IMR-90 (cell line): ENCODE measurements at regions not wholly inside any gene's neighbourhood (a gene's known extent, or its start where the extent isn't known, plus 50 kb on each side); places are given as distances from the start of the nearest gene placed in this dataset.

Source experiments
- ATAC-seq: fragments of 200-7000 bp; cut with Tn5 transposase; 2 replicates; pipeline ENCODE4 v1.9.1; 2020; ENCODE audit warnings: low read depth, mild to moderate bottlenecking, moderate library complexity
- BruUV-seq: library from RNA; stranded (reverse); fragments of 400-500 nt; replicated peaks from 2 replicates; lab custom pipeline; 2021; lab: Mats Ljungman, UMichigan
- CTCF ChIA-PET: fragments of 300-600 bp; formaldehyde crosslinking; extraction: SDS; loops from one replicate; lab custom pipeline; 2021; ENCODE audit warnings: antibody characterized with exemption; lab: Yijun Ruan, JAX
- POLR2A ChIA-PET: fragments of 300-600 bp; sonication (Branson Sonifier 250); formaldehyde crosslinking; loops from one replicate; lab custom pipeline; 2022; ENCODE audit warnings: antibody characterized with exemption; ENCODE audit not compliant: unreplicated experiment; lab: Charles Lee
- DNase-seq: peaks from one replicate; pipeline ENCODE4 v3.0.0; 2013
- H2AFZ ChIP-seq: replicated peaks from 2 replicates; pipeline ENCODE3; 2013; ENCODE audit warnings: low read length, mild to moderate bottlenecking; ENCODE audit not compliant: poor library complexity
- H2AK5ac ChIP-seq: 2 replicates; pipeline ENCODE4 v1.6.1; 2013; ENCODE audit warnings: low read depth, low read length, inconsistent platforms
- H2AK9ac ChIP-seq: replicated peaks from 2 replicates; pipeline ENCODE3; 2013; ENCODE audit warnings: mild to moderate bottlenecking, low read depth, low read length, moderate library complexity; ENCODE audit not compliant: poor library complexity
- H2BK120ac ChIP-seq: 2 replicates; pipeline ENCODE4 v1.6.1; 2013; ENCODE audit warnings: low read depth, low read length, inconsistent platforms
- H2BK15ac ChIP-seq: 3 replicates; pipeline ENCODE4 v1.6.1; 2013; ENCODE audit warnings: low read depth, low read length, inconsistent platforms
- H2BK20ac ChIP-seq: 2 replicates; pipeline ENCODE4 v1.6.1; 2013; ENCODE audit warnings: low read depth, mild to moderate bottlenecking, inconsistent platforms, low read length, moderate library complexity
- H2BK5ac ChIP-seq: 2 replicates; pipeline ENCODE4 v1.6.1; 2013; ENCODE audit warnings: mild to moderate bottlenecking, low read depth, low read length, inconsistent platforms; ENCODE audit not compliant: poor library complexity, severe bottlenecking
- H3K14ac ChIP-seq: replicated peaks from 2 replicates; pipeline ENCODE4 v1.6.1; 2013; ENCODE audit warnings: low read depth, low read length, inconsistent platforms
- H3K18ac ChIP-seq: 2 replicates; pipeline ENCODE4 v1.6.1; 2013; ENCODE audit warnings: low read depth, low read length, control low read depth
- H3K23ac ChIP-seq: 2 replicates; pipeline ENCODE4 v1.6.1; 2013; ENCODE audit warnings: low read depth, low read length, inconsistent platforms
- H3K27ac ChIP-seq: 2 replicates; pipeline ENCODE4 v1.5.1; 2013; ENCODE audit warnings: mild to moderate bottlenecking, control low read depth, low read length; ENCODE audit not compliant: insufficient read depth
- H3K27me3 ChIP-seq: 2 replicates; pipeline ENCODE4 v1.6.1; 2013; ENCODE audit warnings: low read length; ENCODE audit not compliant: control insufficient read depth, insufficient read depth
- H3K36me3 ChIP-seq: 2 replicates; pipeline ENCODE4 v1.6.1; 2013; ENCODE audit warnings: low read length, mixed read lengths; ENCODE audit not compliant: control insufficient read depth, insufficient read depth
- H3K4ac ChIP-seq: 2 replicates; pipeline ENCODE4 v1.6.1; 2013; ENCODE audit warnings: low read depth, low read length, inconsistent platforms
- H3K4me1 ChIP-seq: 2 replicates; pipeline ENCODE4 v1.6.1; 2013; ENCODE audit warnings: low read length, mixed read lengths; ENCODE audit not compliant: control insufficient read depth, insufficient read depth
- H3K4me2 ChIP-seq: 2 replicates; pipeline ENCODE4 v1.6.1; 2013; ENCODE audit warnings: low read depth, mild to moderate bottlenecking, control low read depth, low read length, moderate library complexity
- H3K4me3 ChIP-seq: 2 replicates; pipeline ENCODE4 v1.5.1; 2013; ENCODE audit warnings: low read depth, mild to moderate bottlenecking, control low read depth, low read length, moderate library complexity; ENCODE audit not compliant: insufficient read depth
- H3K56ac ChIP-seq: 2 replicates; pipeline ENCODE4 v1.6.1; 2013; ENCODE audit warnings: low read length, inconsistent platforms; ENCODE audit not compliant: insufficient read depth; ENCODE audit errors: extremely low read depth
- H3K79me1 ChIP-seq, 2 experiments: 2 replicates each; pipeline ENCODE4 v1.6.1; 2013; ENCODE audit warnings: low read length in 2 of 2, inconsistent platforms in 1 of 2, low read depth in 1 of 2
- H3K9ac ChIP-seq: 2 replicates; pipeline ENCODE4 v1.6.1; 2013; ENCODE audit warnings: low read depth, low read length, control low read depth
- H3K9me1 ChIP-seq: 2 replicates; pipeline ENCODE4 v1.6.1; 2013; ENCODE audit warnings: low read length, inconsistent platforms; ENCODE audit not compliant: insufficient read depth
- H3K9me3 ChIP-seq: 2 replicates; pipeline ENCODE4 v1.6.1; 2013; ENCODE audit warnings: low read length; ENCODE audit not compliant: control insufficient read depth, insufficient read depth
- H4K20me1 ChIP-seq: 2 replicates; pipeline ENCODE4 v1.6.1; 2013; ENCODE audit warnings: low read length, inconsistent platforms; ENCODE audit not compliant: insufficient read depth
- H4K5ac ChIP-seq: 2 replicates; pipeline ENCODE4 v1.6.1; 2013; ENCODE audit warnings: mild to moderate bottlenecking, low read depth, low read length, control low read depth
- H4K8ac ChIP-seq, 2 experiments: 2 replicates each; pipeline ENCODE4 v1.6.1; 2013; ENCODE audit warnings: low read depth in 2 of 2, low read length in 2 of 2, control low read depth in 1 of 2, inconsistent platforms in 1 of 2
- H4K91ac ChIP-seq: 2 replicates; pipeline ENCODE4 v1.6.1; 2013; ENCODE audit warnings: low read depth, low read length, inconsistent platforms; ENCODE audit not compliant: insufficient read depth
- BHLHE40 ChIP-seq: fragments of 150-350 bp; IDR thresholded peaks from 2 replicates; pipeline ENCODE4 v1.6.1; 2016; ENCODE audit warnings: mild to moderate bottlenecking, low read depth, low read length
- CEBPB ChIP-seq: IDR thresholded peaks from 2 replicates; pipeline ENCODE4 v1.6.1; 2012; ENCODE audit warnings: low read depth, low read length, improper control_type of control experiment
- CHD1 ChIP-seq: IDR thresholded peaks from 2 replicates; pipeline ENCODE4 v1.6.1; 2012; ENCODE audit warnings: low read depth, low read length, improper control_type of control experiment
- CTCF ChIP-seq: conservative IDR thresholded peaks from 2 replicates; pipeline ENCODE4 v1.5.1; 2012; ENCODE audit warnings: mild to moderate bottlenecking, low read depth, low read length, improper control_type of control experiment
- FOS ChIP-seq: fragments of 150-350 bp; IDR thresholded peaks from 2 replicates; pipeline ENCODE4 v1.6.1; 2016; ENCODE audit warnings: low read depth, low read length
- MAFK ChIP-seq: IDR thresholded peaks from 2 replicates; pipeline ENCODE4 v1.6.1; 2012; ENCODE audit warnings: low read depth, low read length, improper control_type of control experiment
- MAZ ChIP-seq: IDR thresholded peaks from 2 replicates; pipeline ENCODE4 v1.6.1; 2012; ENCODE audit warnings: low read depth, mild to moderate bottlenecking, low read length, improper control_type of control experiment, moderate library complexity, borderline replicate concordance
- MXI1 ChIP-seq: IDR thresholded peaks from 2 replicates; pipeline ENCODE4 v1.6.1; 2012; ENCODE audit warnings: low read depth, mild to moderate bottlenecking, low read length, moderate library complexity, borderline replicate concordance
- NFE2L2 ChIP-seq: fragments of 150-350 bp; IDR thresholded peaks from 2 replicates; pipeline ENCODE4 v1.6.1; 2016; ENCODE audit warnings: low read depth, mild to moderate bottlenecking, low read length
- POLR2A ChIP-seq: IDR thresholded peaks from 2 replicates; pipeline ENCODE4 v1.6.1; 2012; ENCODE audit warnings: mild to moderate bottlenecking, low read depth, low read length
- RAD21 ChIP-seq: IDR thresholded peaks from 2 replicates; pipeline ENCODE4 v1.6.1; 2012; ENCODE audit warnings: low read length, improper control_type of control experiment
- RCOR1 ChIP-seq: IDR thresholded peaks from 2 replicates; pipeline ENCODE4 v1.6.1; 2012; ENCODE audit warnings: mild to moderate bottlenecking, low read length, improper control_type of control experiment; ENCODE audit not compliant: insufficient replicate concordance
- RFX5 ChIP-seq: IDR thresholded peaks from 2 replicates; pipeline ENCODE4 v1.8.0; 2012; ENCODE audit warnings: low read depth, mild to moderate bottlenecking, low read length, moderate library complexity
- SMC3 ChIP-seq: fragments of 150-350 bp; IDR thresholded peaks from 2 replicates; pipeline ENCODE4 v1.6.1; 2016; ENCODE audit warnings: low read depth, mild to moderate bottlenecking, antibody characterized with exemption, low read length, moderate library complexity
- WGBS, 2 experiments: methylation state at CpG; one replicate each; pipeline versions ENCODE4 v1.1.5 to v1.1.7; 2013; ENCODE audit warnings: missing lambda C conversion rate in 2 of 2; ENCODE audit not compliant: insufficient read length in 1 of 2; ENCODE audit errors: extremely low coverage in 2 of 2; 5-methylcytosine and 5-hydroxymethylcytosine counted together
- dilution Hi-C: fragments of 300-500 bp; cut with HindIII; formaldehyde crosslinking; loops from one replicate; pipeline ENCODE4 v1.14.3; 2018; ENCODE audit warnings: low sequenced_read_pairs; ENCODE audit not compliant: unreplicated experiment
- in situ Hi-C: fragments of 300-500 bp; cut with MboI; formaldehyde crosslinking; loops from 3 replicates; pipeline ENCODE4 v1.14.3; 2019; ENCODE audit warnings: low sequenced_read_pairs, inconsistent platforms, mixed read lengths
- intact Hi-C: fragments of 100-400 bp; cut with micrococcal nuclease; formaldehyde crosslinking; loops from 2 replicates; pipeline ENCODE4 v1.10.0; 2022
- TF ChIP-seq, protein P1 (sequence below): fragments of 150-350 bp; IDR thresholded peaks from 2 replicates; pipeline ENCODE4 v1.6.1; 2017; ENCODE audit warnings: mild to moderate bottlenecking, antibody characterized with exemption, low read length, low read depth
- TF ChIP-seq, protein P2 (sequence below): fragments of 150-350 bp; IDR thresholded peaks from 2 replicates; pipeline ENCODE4 v1.6.1; 2016; ENCODE audit warnings: low read depth, mild to moderate bottlenecking, low read length, moderate library complexity, borderline replicate concordance

GRCh38 chr6:96301023-96301422 lies 220.6 kb upstream of the UFL1 start:
- Histone ChIP-seq H3K18ac (no peak overlapping the region), H3K79me1 (no peaks in the 10 kb centered on the region), H2AFZ (no peak overlapping the region), H3K4me3 (no peak overlapping the region), H2AK5ac (no peak overlapping the region), H3K4me1 (no peaks in the 10 kb centered on the region), H2AK9ac (no peak overlapping the region), H3K4ac (no peak overlapping the region), H3K14ac (no peak overlapping the region), H2BK20ac (no peak overlapping the region), H2BK120ac (no peak overlapping the region), H3K56ac (no peak overlapping the region), H4K8ac (no peak overlapping the region), H4K91ac (no peak overlapping the region), H3K27ac (no peak overlapping the region), H2BK15ac (no peak overlapping the region), H3K9me1 (no peaks in the 10 kb centered on the region), H3K23ac (no peak overlapping the region), H3K36me3 (no peaks in the 10 kb centered on the region), H3K9ac (no peak overlapping the region), H3K9me3 (peaks cover 2% of the 10 kb centered on the region), H4K5ac (no peak overlapping the region), H3K27me3 (no peaks in the 10 kb centered on the region), H4K20me1 (no peaks in the 10 kb centered on the region), H3K4me2 (no peak overlapping the region), H2BK5ac (no peak overlapping the region)
- WGBS, 2 experiments, result no CpG with 5 or more reads among the region's 3 CpGs
- intact Hi-C loops, result no loop called here
- CTCF ChIA-PET, result no interaction called here
- ATAC-seq, result no peak
- dilution Hi-C loops, result no loop called here
- no TSS peak for BruUV-seq
- POLR2A ChIA-PET, result no interaction called here
- TF ChIP-seq, protein P1, sequence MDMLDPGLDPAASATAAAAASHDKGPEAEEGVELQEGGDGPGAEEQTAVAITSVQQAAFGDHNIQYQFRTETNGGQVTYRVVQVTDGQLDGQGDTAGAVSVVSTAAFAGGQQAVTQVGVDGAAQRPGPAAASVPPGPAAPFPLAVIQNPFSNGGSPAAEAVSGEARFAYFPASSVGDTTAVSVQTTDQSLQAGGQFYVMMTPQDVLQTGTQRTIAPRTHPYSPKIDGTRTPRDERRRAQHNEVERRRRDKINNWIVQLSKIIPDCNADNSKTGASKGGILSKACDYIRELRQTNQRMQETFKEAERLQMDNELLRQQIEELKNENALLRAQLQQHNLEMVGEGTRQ, result no peak
- TF ChIP-seq RFX5, result no peak
- TF ChIP-seq RCOR1, result no peak
- no peak for TF ChIP-seq SMC3
- TF ChIP-seq NFE2L2, result no peak
- TF ChIP-seq CEBPB, result no peak
- TF ChIP-seq CHD1, result no peak
- no peak for TF ChIP-seq MXI1
- no peak for TF ChIP-seq RAD21
- TF ChIP-seq POLR2A, result no peak
- no peak for TF ChIP-seq FOS
- no peak for TF ChIP-seq CTCF
- TF ChIP-seq BHLHE40, result no peak
- TF ChIP-seq MAZ, result no peak
- TF ChIP-seq, protein P2, sequence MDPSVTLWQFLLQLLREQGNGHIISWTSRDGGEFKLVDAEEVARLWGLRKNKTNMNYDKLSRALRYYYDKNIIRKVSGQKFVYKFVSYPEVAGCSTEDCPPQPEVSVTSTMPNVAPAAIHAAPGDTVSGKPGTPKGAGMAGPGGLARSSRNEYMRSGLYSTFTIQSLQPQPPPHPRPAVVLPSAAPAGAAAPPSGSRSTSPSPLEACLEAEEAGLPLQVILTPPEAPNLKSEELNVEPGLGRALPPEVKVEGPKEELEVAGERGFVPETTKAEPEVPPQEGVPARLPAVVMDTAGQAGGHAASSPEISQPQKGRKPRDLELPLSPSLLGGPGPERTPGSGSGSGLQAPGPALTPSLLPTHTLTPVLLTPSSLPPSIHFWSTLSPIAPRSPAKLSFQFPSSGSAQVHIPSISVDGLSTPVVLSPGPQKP, result no peak
- TF ChIP-seq MAFK, result no peak
- in situ Hi-C loops, result no loop called here
- DNase-seq, result no peak
